Stimulated activated CD4-positive, alpha-beta T cell treated with anti-CD3 and anti-CD28 coated beads, Interleukin-4, amount 100 ng/mL, for 24 hours (primary cell): ENCODE measurements at regions not wholly inside any gene's neighbourhood (a gene's known extent, or its start where the extent isn't known, plus 50 kb on each side); places are given as distances from the start of the nearest gene placed in this dataset.

Experiments used
- DNase-seq: peaks from one replicate; pipeline ENCODE4 v3.0.0-alpha.2; 2020

GRCh38 chr9:86679909-86680308, 267.4 kb downstream of the GAS1 start:
- no peak for DNase-seq

- no peak for DNase-seq
These were observed 270.9 kb downstream of the GAS1 start for GRCh38 chr9:86676396-86676795.

GRCh38 chr9:86675805-86676204, 271.5 kb downstream of the GAS1 start:
- no peak for DNase-seq

- DNase-seq = no peak
These were observed 272.8 kb downstream of the GAS1 start for GRCh38 chr9:86674487-86674886.

DNA sequence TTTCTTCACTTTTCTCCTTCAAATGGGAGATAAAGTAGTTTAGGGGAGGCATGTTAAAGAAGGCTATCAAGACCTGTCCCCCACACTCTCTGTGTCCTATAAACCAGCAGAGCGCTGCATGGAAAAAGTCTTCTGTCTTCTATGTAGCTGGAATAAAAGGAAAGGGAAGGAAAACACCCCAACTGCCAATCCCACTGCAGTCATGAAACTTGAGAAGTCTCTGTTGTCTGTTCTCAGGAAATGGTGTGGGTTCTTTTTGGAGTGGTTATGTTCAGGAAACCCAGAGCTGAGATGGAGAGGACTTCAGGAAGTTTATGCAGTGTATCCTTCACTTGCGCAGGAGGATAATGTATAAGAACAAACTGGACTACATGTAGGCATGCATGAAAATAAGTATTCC, 274.3 kb downstream of the GAS1 start:
- DNase-seq = no peak

GRCh38 chr9:86672301-86672700, 275.0 kb downstream of the GAS1 start:
- no peak for DNase-seq

DNA sequence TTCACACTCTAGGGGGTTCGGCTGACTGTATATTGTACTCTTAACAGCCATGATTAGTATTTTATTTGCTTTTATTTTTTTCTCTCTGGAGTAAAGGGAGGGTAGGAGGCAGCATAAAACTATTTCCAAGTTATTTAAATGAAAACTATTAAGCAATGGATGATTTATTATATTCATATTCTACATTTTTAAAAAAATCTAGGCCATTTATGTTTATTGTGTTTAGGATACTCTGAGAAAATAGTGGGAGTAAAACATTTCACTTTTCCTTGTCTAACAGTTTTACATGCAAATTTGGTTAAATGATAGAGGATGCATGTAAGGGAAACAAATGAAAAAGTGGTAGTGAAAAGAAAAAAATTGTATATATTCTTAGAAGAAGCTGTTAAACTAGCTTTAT, 276.3 kb downstream of the GAS1 start:
- DNase-seq = no peak

- DNase-seq = no peak
These were observed 276.8 kb downstream of the GAS1 start for GRCh38 chr9:86670536-86670935.

- no peak for DNase-seq
These were observed 277.2 kb downstream of the GAS1 start for GRCh38 chr9:86670076-86670475.

DNA sequence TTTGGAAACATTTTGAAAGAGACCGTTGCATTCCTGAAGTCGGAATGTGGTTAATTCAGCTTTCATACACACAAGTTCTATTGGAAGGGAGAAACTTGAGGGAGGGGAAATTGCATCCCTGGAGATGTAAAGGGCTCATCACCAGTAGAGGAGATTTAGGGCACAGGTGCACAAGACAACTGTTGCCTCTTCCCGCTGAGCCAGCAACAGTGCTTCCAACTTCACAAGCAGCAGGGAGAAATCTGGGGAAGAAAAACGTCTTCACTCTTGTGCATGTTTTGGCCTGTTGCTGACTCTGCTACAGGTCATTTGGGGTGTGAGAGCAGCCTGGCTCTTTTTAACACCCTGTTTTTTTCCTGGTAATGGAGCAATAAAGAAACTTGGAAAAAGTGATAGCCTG, 277.9 kb downstream of the GAS1 start:
- no peak for DNase-seq

GRCh38 chr9:86668488-86668887, 278.8 kb downstream of the GAS1 start:
- DNase-seq = no peak

GRCh38 chr9:86667307-86667706, 280.0 kb downstream of the GAS1 start:
- no peak for DNase-seq

GRCh38 chr9:86665416-86665815, 281.9 kb downstream of the GAS1 start:
- DNase-seq = no peak

GRCh38 chr9:86664603-86665002, 282.7 kb downstream of the GAS1 start:
- no peak for DNase-seq

GRCh38 chr9:86663905-86664304, 283.4 kb downstream of the GAS1 start:
- no peak for DNase-seq

DNA sequence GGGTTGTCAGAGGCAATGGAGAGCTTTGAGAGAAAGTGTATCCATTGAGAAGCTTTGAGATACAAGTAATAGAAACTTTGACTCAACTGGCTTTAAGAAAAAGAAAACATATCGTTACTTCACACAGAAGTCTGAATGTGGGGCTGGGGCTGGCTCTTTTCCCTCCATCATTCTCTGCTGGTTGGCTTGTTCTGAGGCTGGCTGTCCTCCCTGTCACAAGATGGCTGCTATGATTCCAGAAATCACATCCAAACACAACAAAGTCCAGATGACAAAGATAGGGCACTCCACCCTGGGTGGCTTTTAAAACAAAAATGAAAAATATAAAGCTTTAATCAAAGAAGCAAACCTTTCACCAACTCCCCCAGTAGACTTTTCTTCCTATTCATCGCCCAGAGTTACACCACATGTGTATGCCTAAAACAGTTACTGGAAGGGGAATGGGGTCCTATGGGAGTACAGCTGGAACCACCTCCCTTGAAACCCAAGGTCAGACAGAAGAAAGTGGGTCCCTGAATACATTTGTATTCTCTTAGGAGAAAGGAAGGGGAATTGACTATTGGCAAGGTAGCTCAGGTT, 284.3 kb downstream of the GAS1 start:
- DNase-seq = no peak

GRCh38 chr9:86660146-86660943, 287.0 kb downstream of the GAS1 start:
- DNase-seq = no peak

DNA sequence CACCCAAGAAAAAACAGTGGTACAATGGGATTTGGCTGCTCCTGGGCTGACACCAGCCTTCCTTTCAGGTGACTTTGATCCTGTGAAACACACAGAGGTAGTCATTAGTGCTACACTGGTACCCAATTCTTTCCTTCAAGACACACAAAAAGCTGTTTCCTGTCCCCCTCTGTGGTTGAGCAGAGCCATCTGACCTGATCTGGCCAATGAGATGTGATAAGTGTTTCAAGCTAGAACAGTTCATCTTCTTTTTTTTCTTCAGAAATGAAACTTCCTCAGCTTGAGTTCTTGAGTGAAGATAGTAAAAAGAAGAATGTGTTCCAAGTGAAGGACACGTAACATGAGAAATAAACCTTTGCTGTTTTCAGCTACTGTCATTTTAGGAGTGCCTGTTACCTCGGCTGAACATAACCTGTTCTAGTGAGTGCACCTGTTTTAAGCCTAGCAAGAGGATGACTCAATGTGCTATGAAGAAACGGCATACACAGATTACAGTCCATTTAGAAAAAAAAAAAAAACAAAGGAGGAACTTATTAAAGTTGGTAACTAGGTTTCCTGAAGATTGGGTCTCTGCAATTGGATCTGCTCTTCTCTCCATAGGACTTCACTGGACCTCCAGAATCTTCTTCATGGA, 287.8 kb downstream of the GAS1 start:
- no peak for DNase-seq

DNA sequence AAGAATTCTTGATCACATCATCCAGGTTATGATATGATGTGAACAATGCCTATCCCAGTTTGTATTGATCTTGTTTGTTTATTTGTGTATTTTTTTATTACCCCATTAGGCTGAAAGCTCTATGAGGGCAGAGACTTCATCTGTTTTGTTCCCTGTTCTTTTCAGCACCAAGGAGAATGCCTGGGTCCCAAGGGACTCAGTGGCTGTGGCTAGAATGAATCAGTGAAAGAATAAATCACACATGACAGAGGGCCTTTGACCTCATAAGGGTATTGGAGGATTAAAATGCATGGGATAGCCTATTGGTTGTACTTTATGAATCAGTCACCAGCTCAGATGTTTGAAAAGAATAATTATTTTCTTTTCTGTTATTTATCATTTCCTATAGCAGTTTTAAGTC, 292.2 kb downstream of the GAS1 start:
- no peak for DNase-seq

DNA sequence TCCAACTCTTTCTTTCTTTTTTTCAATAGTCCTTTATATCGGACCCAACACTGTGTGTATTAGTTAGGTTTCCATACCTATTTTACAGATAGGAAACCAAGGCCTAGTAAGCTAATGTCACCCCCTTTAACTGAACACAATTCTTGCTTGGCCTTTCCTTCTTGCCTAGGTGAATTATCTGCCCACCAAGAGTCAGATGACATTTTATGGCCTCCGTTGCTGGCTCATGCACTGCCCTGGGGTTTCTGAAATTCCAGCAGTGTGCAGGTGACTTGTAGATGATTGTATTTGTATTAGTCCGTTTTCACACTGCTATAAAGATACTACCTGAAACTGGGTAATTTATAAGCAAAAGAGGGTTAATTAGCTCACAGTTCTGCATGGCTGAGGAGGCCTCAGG, 293.8 kb downstream of the GAS1 start:
- DNase-seq = no peak

DNA sequence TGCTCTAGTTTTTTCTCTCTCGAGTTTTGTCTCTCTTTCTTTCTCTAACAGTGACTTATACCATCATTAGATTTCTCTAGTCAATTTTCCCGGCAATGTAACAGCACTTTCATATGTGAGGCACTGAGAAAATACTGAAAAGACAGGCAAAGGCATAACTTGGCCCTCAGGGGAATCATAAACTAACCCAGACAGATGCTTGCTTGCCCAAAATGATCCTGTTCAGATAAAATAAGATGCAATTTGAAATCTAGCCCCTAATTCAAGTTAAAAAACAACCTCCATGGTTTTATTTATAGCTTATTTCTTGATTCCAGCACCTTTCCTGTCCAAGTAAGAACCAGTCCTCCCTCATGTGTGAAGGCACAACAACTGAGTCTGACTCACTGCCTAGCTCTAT, 294.6 kb downstream of the GAS1 start:
- no peak for DNase-seq

GRCh38 chr9:86649913-86650312, 295.7 kb upstream of the TUT7 start:
- no peak for DNase-seq

GRCh38 chr9:86648828-86649170, 294.6 kb upstream of the TUT7 start:
- no peak for DNase-seq

- no peak for DNase-seq
These were observed 294.1 kb upstream of the TUT7 start for GRCh38 chr9:86648156-86648827.
